Keratinocyte (primary cell): ENCODE measurements at regions not wholly inside any gene's neighbourhood (a gene's known extent, or its start where the extent isn't known, plus 50 kb on each side); places are given as distances from the start of the nearest gene placed in this dataset.

Experiments
- DNase-seq: peaks from one replicate; pipeline ENCODE4 v3.0.0-alpha.2; 2011; ENCODE audit warnings: low read depth, missing footprints, low spot score
- FAIRE-seq: peaks from 2 replicates; lab custom pipeline; 2011; peaks lifted over from hg19 to GRCh38; lab: Jason Lieb, UNC
- H2AFZ ChIP-seq: 2 replicates; pipeline ENCODE4 v1.6.0; 2012; ENCODE audit warnings: low read length, control low read depth, inconsistent platforms; ENCODE audit not compliant: control insufficient read depth
- H3K27ac ChIP-seq: 2 replicates; pipeline ENCODE4 v1.5.1; 2011; ENCODE audit warnings: low read length; ENCODE audit not compliant: control insufficient read depth, insufficient read depth
- H3K27me3 ChIP-seq: 3 replicates; pipeline ENCODE4 v1.6.0; 2011; ENCODE audit warnings: low read length; ENCODE audit not compliant: control insufficient read depth, insufficient read depth; ENCODE audit errors: extremely low read depth
- H3K36me3 ChIP-seq, 2 experiments: 2 replicates in 1 of 2; 3 replicates in 1 of 2; pipeline ENCODE4 v1.5.1; 2011; ENCODE audit warnings: low read length in 2 of 2, mild to moderate bottlenecking in 1 of 2; ENCODE audit not compliant: control insufficient read depth in 2 of 2, insufficient read depth in 2 of 2; ENCODE audit errors: extremely low read depth in 1 of 2
- H3K4me1 ChIP-seq: 3 replicates; pipeline ENCODE4 v1.5.1; 2011; ENCODE audit warnings: low read length; ENCODE audit not compliant: control insufficient read depth, insufficient read depth; ENCODE audit errors: extremely low read depth
- H3K4me2 ChIP-seq: 3 replicates; pipeline ENCODE4 v1.6.0; 2011; ENCODE audit warnings: low read depth, low read length; ENCODE audit not compliant: control insufficient read depth, insufficient read depth; ENCODE audit errors: extremely low read depth
- H3K4me3 ChIP-seq, 3 experiments: fragments of 200-600 bp in 1 of 3; sonication (generic) in 1 of 3; 2 replicates in 2 of 3; 3 replicates in 1 of 3; pipeline ENCODE4 v1.5.1; 2011 to 2016; ENCODE audit warnings: low read length in 3 of 3, mild to moderate bottlenecking in 3 of 3, control low read depth in 2 of 3, inconsistent platforms in 1 of 3, low read depth in 1 of 3, mixed read lengths in 1 of 3, mixed run types in 1 of 3, moderate library complexity in 1 of 3; ENCODE audit not compliant: control insufficient read depth in 2 of 3, insufficient read depth in 2 of 3; ENCODE audit errors: extremely low read depth in 1 of 3
- H3K79me2 ChIP-seq: 2 replicates; pipeline ENCODE4 v1.6.0; 2012; ENCODE audit warnings: low read length; ENCODE audit not compliant: control insufficient read depth, insufficient read depth
- H3K9ac ChIP-seq: 3 replicates; pipeline ENCODE4 v1.6.0; 2011; ENCODE audit warnings: low read length; ENCODE audit not compliant: control insufficient read depth, insufficient read depth; ENCODE audit errors: extremely low read depth
- H3K9me1 ChIP-seq: 3 replicates; pipeline ENCODE4 v1.6.0; 2011; ENCODE audit warnings: low read length; ENCODE audit not compliant: control insufficient read depth, insufficient read depth; ENCODE audit errors: extremely low read depth
- H3K9me3 ChIP-seq: 2 replicates; pipeline ENCODE4 v1.5.1; 2012; ENCODE audit warnings: low read depth, low read length; ENCODE audit not compliant: control insufficient read depth
- H4K20me1 ChIP-seq: 3 replicates; pipeline ENCODE4 v1.6.0; 2011; ENCODE audit warnings: low read length; ENCODE audit not compliant: control insufficient read depth, insufficient read depth; ENCODE audit errors: extremely low read depth
- EZH2 ChIP-seq: IDR thresholded peaks from one replicate; pipeline ENCODE4 v1.6.1; 2012; ENCODE audit warnings: inconsistent platforms, mild to moderate bottlenecking, low read length, moderate library complexity
- dilution Hi-C: fragments of 300-500 bp; cut with MboI; formaldehyde crosslinking; loops from one replicate; pipeline ENCODE4 v1.7.0; 2020; ENCODE audit warnings: low sequenced_read_pairs; ENCODE audit not compliant: extremely low pct_ligation_motif_present
- TF ChIP-seq, protein P1 (sequence below), 3 experiments: IDR thresholded peaks in 1 of 3; conservative IDR thresholded peaks in 1 of 3; optimal IDR thresholded peaks in 1 of 3; 2 replicates in 2 of 3; 3 replicates in 1 of 3; pipeline versions ENCODE3 to v1.5.1; 2011; ENCODE audit warnings: low read length in 3 of 3, mild to moderate bottlenecking in 3 of 3, moderate library complexity in 2 of 3, control low read depth in 1 of 3, inconsistent platforms in 1 of 3; ENCODE audit not compliant: insufficient read depth in 2 of 3; ENCODE audit errors: extremely low read depth in 1 of 3

DNA sequence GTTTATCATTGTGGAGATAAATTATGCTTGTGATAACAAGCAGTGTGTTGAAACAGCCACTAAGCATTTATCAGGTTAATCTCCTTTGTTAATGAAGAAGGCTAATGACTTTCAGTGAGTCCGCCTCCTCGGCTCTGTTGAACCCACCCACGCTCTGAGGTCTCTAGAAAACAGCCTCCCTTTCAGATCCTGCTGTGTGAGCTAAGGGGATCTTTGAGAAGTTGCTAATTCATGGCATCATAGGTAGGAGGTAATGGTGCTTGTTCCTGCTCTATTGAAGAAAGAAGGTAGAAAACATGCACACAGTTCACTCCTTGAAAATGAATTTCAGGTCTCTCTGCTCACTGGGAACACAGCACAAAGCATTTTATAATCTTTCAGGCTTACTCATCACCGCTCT lies 483.9 kb downstream of the AACS start:
- dilution Hi-C loops = no loop called here
- no peak overlapping the region for H3K9ac ChIP-seq
- H3K27ac ChIP-seq = no peak overlapping the region
- no peak overlapping the region for H3K4me2 ChIP-seq
- H3K9me3 ChIP-seq = peaks cover 4% of the 10 kb centered on the region
- no peaks in the 10 kb centered on the region for H3K27me3 ChIP-seq
- H4K20me1 ChIP-seq = no peaks in the 10 kb centered on the region
- no peaks in the 10 kb centered on the region for H3K79me2 ChIP-seq
- H2AFZ ChIP-seq = no peak overlapping the region
- no peaks in the 10 kb centered on the region for H3K36me3 ChIP-seq
- FAIRE-seq (no peak), DNase-seq (no peak)
- no peak for TF ChIP-seq EZH2
- TF ChIP-seq, protein P1, sequence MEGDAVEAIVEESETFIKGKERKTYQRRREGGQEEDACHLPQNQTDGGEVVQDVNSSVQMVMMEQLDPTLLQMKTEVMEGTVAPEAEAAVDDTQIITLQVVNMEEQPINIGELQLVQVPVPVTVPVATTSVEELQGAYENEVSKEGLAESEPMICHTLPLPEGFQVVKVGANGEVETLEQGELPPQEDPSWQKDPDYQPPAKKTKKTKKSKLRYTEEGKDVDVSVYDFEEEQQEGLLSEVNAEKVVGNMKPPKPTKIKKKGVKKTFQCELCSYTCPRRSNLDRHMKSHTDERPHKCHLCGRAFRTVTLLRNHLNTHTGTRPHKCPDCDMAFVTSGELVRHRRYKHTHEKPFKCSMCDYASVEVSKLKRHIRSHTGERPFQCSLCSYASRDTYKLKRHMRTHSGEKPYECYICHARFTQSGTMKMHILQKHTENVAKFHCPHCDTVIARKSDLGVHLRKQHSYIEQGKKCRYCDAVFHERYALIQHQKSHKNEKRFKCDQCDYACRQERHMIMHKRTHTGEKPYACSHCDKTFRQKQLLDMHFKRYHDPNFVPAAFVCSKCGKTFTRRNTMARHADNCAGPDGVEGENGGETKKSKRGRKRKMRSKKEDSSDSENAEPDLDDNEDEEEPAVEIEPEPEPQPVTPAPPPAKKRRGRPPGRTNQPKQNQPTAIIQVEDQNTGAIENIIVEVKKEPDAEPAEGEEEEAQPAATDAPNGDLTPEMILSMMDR (optimal IDR thresholded peaks at IDR 0.05 in 1 of 3, IDR thresholded peaks at IDR 0.05 in 1 of 3, conservative IDR thresholded peaks at IDR 0.05 in 1 of 3; ENCODE audit: extremely low read depth in 1 of 3, insufficient read depth in 2 of 3, low read length in 3 of 3) = no peak
- no peaks in the 10 kb centered on the region for H3K4me1 ChIP-seq
- H3K4me3 ChIP-seq = no peak overlapping the region
- H3K9me1 ChIP-seq = no peaks in the 10 kb centered on the region

- FAIRE-seq (no peak), DNase-seq (no peak)
- no peak overlapping the region for H3K9ac ChIP-seq
- H4K20me1 ChIP-seq = no peaks in the 10 kb centered on the region
- no peaks in the 10 kb centered on the region for H3K27me3 ChIP-seq
- TF ChIP-seq, protein P1 (optimal IDR thresholded peaks at IDR 0.05 in 1 of 3, IDR thresholded peaks at IDR 0.05 in 1 of 3, conservative IDR thresholded peaks at IDR 0.05 in 1 of 3; ENCODE audit: extremely low read depth in 1 of 3, insufficient read depth in 2 of 3, low read length in 3 of 3) = peak in 2 of 3 experiments; percentile 17 to 38
- TF ChIP-seq EZH2 = no peak
- H3K79me2 ChIP-seq = no peaks in the 10 kb centered on the region
- H3K9me3 ChIP-seq = peaks cover 4% of the 10 kb centered on the region
- H3K4me1 ChIP-seq = no peaks in the 10 kb centered on the region
- H3K36me3 ChIP-seq = no peaks in the 10 kb centered on the region
- H2AFZ ChIP-seq = no peak overlapping the region
- H3K4me3 ChIP-seq = no peak overlapping the region
- no peak overlapping the region for H3K4me2 ChIP-seq
- no peaks in the 10 kb centered on the region for H3K9me1 ChIP-seq
- dilution Hi-C loops = no loop called here
- H3K27ac ChIP-seq = no peak overlapping the region
These were observed 484.6 kb downstream of the AACS start for GRCh38 chr12:125549836-125550235.
